Brain microvascular endothelial cell (primary cell): ENCODE measurements at regions not wholly inside any gene's neighbourhood (a gene's known extent, or its start where the extent isn't known, plus 50 kb on each side); places are given as distances from the start of the nearest gene placed in this dataset.

Experiments
- DNase-seq: peaks from one replicate; pipeline ENCODE4 v3.0.0-alpha.2; 2020
- H3K27ac ChIP-seq: fragments of 250-450 bp; sonication (Bioruptor Pico); 2 replicates; pipeline ENCODE4 v1.5.1; 2020; ENCODE audit warnings: mild to moderate bottlenecking, moderate library complexity
- H3K27me3 ChIP-seq: fragments of 250-450 bp; sonication (Bioruptor Pico); replicated peaks from 2 replicates; pipeline ENCODE4 v1.5.1; 2020; ENCODE audit warnings: mild to moderate bottlenecking
- H3K36me3 ChIP-seq: fragments of 250-450 bp; sonication (Bioruptor Pico); replicated peaks from 2 replicates; pipeline ENCODE4 v1.5.1; 2020; ENCODE audit warnings: mild to moderate bottlenecking
- H3K4me3 ChIP-seq: 2 replicates; pipeline ENCODE4 v1.5.1; 2011; ENCODE audit warnings: low read depth, mild to moderate bottlenecking, control low read depth, low read length, moderate library complexity
- in situ Hi-C: cut with HindIII; loops from 2 replicates; pipeline ENCODE4 v1.10.0; 2017; ENCODE audit warnings: low sequenced_read_pairs, low pct_ligation_motif_present
- TF ChIP-seq, protein P1 (sequence below): IDR thresholded peaks from 2 replicates; pipeline ENCODE4 v1.5.1; 2011; ENCODE audit warnings: low read depth, mild to moderate bottlenecking, moderate library complexity, low read length, control low read depth, inconsistent platforms; ENCODE audit errors: missing control alignments

- DNase-seq, result no peak
- Histone ChIP-seq H3K4me3 (no peak overlapping the region), H3K36me3 (no peaks in the 10 kb centered on the region), H3K27ac (no peak overlapping the region), H3K27me3 (no peaks in the 10 kb centered on the region)
- TF ChIP-seq, protein P1, sequence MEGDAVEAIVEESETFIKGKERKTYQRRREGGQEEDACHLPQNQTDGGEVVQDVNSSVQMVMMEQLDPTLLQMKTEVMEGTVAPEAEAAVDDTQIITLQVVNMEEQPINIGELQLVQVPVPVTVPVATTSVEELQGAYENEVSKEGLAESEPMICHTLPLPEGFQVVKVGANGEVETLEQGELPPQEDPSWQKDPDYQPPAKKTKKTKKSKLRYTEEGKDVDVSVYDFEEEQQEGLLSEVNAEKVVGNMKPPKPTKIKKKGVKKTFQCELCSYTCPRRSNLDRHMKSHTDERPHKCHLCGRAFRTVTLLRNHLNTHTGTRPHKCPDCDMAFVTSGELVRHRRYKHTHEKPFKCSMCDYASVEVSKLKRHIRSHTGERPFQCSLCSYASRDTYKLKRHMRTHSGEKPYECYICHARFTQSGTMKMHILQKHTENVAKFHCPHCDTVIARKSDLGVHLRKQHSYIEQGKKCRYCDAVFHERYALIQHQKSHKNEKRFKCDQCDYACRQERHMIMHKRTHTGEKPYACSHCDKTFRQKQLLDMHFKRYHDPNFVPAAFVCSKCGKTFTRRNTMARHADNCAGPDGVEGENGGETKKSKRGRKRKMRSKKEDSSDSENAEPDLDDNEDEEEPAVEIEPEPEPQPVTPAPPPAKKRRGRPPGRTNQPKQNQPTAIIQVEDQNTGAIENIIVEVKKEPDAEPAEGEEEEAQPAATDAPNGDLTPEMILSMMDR, result no peak
- in situ Hi-C loops, result no loop called here
These were observed 253.0 kb upstream of the TBX18 start for GRCh38 chr6:85017352-85017751.

GRCh38 chr6:85016726-85017125 lies 252.3 kb upstream of the TBX18 start:
- Histone ChIP-seq H3K27me3 (no peaks in the 10 kb centered on the region), H3K36me3 (no peaks in the 10 kb centered on the region), H3K27ac (no peak overlapping the region), H3K4me3 (no peak overlapping the region)
- TF ChIP-seq, protein P1, result no peak
- DNase-seq, result no peak
- in situ Hi-C loops, result no loop called here

GRCh38 chr6:85015396-85015990 lies 251.1 kb upstream of the TBX18 start:
- H3K27me3 ChIP-seq, result no peaks in the 10 kb centered on the region
- DNase-seq, result peak; percentile 78
- TF ChIP-seq, protein P1, result peak; percentile 86
- H3K4me3 ChIP-seq, result no peak overlapping the region
- in situ Hi-C loops, result no loop called here
- no peaks in the 10 kb centered on the region for H3K36me3 ChIP-seq
- H3K27ac ChIP-seq, result no peak overlapping the region

- DNase-seq, result no peak
- H3K4me3 ChIP-seq, result no peak overlapping the region
- H3K27me3 ChIP-seq, result no peaks in the 10 kb centered on the region
- in situ Hi-C loops, result no loop called here
- H3K27ac ChIP-seq, result no peak overlapping the region
- TF ChIP-seq, protein P1, result no peak
- no peaks in the 10 kb centered on the region for H3K36me3 ChIP-seq
These were observed 246.5 kb upstream of the TBX18 start for GRCh38 chr6:85010865-85011264.

DNA sequence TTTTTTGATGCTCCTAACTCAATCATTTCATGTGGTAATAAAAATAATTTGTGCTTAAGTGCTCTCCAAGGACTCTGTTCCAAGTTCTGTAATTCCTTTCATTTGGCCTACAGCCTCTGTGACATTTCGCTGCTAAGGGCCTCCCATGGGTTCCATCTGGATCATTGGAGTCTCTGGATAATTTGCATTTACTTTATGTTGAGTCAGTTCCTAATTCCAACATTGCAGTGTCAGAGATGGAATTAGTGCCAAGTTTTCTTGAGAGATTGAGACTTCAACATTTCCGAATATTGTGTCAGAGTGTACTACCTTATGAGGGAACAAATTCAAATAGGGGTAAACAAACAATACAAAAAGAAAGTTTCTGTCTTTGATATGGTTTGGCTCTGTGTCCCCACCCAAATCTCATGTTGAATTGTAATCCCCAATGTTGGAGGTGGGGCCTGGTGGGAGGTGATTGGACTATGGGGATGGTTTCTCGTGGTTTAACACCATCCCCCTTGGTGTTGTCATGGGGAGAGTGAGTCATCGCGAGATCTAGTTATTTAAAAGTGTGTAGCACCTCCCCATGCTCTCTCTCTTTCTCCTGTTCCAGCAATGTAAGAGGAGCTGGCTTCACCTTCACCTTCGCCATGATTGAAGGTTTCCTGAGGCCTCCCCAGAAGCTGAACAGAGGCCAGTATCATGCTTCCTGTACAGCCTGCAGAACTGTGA lies 244.1 kb upstream of the TBX18 start:
- in situ Hi-C loops, result no loop called here
- H3K27ac ChIP-seq, result peak overlapping the region; percentile 9
- TF ChIP-seq, protein P1, result no peak
- no peak overlapping the region for H3K4me3 ChIP-seq
- H3K36me3 ChIP-seq, result no peaks in the 10 kb centered on the region
- H3K27me3 ChIP-seq, result no peaks in the 10 kb centered on the region
- peak; percentile 60 for DNase-seq
